Nucleus accumbens (tissue), 56 donors: ENCODE measurements at regions not wholly inside any gene's neighbourhood (a gene's known extent, or its start where the extent isn't known, plus 50 kb on each side); places are given as distances from the start of the nearest gene placed in this dataset.

Source experiments
- DNase-seq, 56 donors: peaks; one replicate each; lab custom pipeline; 2025; lab: John Stamatoyannopoulos, UW

DNA sequence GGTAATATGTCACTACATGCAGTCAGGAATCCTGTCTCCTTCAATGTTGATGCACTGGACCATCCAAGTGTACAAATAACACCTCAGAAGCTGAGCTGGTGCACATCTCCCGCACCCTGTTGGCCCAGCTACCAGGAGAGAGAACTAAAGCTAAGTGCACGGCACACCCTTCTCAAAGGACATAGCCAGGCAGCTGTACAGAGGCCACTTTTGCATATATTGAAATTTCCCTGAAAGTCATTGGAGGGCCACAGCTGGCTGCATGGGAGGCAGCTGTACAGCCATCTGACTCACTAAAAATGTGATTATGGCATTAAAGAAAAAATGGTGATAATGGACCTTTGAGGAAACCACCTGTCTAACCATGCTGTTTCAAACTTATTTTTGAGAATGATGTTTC, 441.7 kb downstream of the CBLN2 start:
- DNase-seq = no peak

DNA sequence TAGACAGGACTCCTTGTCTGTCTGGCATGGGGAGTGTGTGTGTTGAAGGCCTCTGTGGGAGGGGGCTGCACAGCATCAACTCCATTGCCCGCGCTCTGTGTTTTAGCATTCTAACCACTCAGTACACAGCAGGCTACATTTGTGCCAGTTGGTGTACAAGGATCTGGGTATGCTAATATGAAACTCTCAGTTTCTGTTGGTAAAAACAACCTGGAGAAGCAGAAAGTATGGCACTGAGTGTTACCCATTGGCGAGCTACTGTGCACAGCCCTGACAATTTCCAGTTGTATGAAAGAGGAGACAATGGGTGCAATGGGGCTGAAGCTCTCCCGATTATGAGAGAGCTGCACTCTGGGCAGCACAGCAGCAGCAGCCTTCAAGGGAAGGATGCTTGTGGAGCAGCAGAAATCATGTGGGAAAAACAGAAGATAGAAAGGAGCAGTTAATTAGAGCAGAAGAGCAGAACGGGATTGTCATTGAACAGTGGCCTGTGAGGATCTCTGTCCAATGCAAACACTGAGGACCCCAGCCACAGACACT, 443.6 kb downstream of the CBLN2 start:
- no peak for DNase-seq

DNA sequence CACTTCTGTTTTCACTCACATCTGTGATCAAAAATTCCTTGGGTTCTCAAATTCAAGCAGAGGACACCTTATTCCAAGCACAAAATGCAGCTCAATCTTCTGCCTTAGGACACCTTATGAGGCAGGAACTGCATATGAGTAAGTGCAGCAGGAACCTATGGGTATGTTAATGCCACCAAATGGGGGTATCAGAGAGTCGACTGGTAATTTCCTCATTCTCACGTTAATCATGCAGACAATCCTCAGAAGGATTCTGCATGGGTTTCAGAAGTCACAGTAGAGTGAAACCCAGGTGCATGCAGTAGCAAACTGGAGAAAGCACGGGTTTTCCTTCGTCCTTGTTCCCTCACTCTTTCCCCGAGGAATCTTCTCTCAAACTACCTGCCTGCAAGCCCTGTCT, 452.8 kb downstream of the CBLN2 start:
- DNase-seq = no peak

DNA sequence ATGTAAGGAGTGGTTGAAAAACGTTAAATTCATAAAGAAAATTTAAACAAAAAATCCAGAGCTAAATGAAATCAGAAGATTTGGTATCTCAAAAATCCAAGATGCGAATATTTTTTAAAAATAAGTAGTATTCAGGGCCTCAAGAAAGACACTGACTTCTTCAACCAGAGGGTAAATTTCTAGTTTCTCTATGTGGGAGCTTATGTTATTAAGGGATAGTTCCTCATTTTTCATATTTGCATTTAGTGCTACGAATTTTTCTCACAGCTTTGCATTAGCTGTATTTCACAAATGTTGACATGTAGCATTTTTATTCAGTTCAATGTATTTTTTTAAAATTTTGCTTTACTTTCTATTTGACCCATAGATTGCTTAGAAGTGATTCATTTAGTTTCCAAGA, 454.7 kb downstream of the CBLN2 start:
- DNase-seq = no peak

DNA sequence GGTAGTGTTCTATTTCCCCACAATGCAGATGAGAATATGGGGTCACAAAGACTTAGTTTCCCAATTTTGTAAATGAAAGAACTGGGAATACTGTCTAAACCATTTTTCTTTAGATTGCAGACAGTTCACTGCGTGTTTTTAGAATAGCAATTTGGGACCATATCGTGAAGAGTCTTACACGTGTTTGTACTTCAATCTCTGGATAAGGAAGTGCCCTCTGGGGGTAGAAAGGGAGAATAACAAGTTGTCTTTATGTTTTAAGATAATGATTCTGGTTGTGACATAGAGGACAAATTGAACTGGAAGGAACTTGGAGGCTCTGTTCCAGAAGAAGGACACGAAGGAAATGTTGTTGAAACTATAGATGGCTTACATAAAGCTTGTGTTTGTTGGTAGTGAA, 457.7 kb downstream of the CBLN2 start:
- no peak for DNase-seq

DNA sequence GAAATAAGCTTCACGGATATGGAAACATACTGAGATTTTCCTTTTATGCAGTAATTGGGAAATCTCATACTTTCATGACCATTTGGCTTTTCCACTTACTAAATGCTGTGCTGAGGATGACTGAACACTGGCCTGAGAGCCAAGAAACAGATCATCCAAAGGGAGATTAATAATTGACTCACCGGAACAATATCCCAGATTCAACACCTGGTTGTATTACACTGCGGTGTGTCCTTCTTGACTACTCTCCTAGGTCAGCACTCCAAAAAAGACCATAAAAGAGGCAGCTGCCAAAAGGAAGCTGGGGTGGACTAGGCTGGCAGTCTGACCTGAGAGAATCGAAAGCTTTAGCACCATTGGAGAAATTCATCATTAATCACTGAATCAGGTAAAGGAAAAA, 469.1 kb downstream of the CBLN2 start:
- no peak for DNase-seq

DNA sequence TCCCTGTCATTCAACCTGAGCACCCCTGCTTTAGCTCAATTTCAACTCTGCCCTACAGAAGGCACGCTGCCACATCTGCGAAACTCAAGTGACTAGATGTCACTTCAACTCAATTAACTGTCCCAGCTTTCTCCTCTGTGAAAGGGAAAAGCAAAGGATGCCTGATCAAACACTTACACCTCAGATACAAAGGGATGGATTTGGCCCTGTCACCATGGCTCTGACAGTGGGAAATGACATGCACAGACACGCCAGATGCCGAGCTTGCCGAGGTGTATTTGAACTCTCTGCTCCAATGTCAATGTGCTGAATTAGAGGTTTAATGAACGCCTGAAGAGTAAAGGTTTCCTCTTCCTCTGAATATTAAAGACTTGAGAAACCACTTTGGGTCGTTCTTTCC, 481.1 kb downstream of the CBLN2 start:
- no peak for DNase-seq

DNA sequence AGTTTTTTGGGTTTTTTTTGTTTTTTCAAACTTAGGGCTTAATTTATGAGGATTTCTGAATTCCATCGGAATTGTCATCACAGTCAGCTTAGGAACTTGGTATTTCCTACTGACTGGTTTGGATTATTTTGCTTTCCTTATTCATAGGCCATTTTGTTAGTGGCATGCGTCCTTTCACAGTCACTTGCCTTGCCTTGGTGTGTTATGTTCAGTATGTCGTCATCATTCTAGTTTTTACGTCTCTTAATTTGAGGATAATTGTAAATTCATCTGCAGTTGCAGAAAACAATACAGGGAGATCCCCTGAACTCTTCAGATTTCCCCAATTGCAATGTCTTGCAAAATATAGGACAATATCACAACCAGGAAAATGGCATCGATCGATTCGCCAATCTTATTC, 485.3 kb downstream of the CBLN2 start:
- DNase-seq = no peak

DNA sequence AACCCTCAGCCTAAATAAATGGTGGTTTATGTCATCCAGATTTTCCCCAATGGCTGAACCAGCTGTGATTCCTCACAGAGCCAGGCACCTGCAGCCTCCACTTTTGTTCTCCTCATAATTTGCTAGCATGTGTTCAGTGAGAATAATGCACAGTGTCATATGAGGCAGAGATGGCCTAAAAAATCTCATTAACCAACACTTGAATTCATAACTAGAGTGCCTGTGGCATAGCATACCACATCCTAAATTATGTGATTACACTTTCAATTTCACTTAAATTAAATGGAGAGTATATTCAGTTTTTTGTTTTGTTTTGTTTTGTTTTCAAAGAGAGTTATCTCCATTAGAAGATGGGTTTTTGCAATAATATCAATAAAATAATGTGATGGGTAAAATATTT, 488.0 kb downstream of the CBLN2 start:
- DNase-seq = no peak

DNA sequence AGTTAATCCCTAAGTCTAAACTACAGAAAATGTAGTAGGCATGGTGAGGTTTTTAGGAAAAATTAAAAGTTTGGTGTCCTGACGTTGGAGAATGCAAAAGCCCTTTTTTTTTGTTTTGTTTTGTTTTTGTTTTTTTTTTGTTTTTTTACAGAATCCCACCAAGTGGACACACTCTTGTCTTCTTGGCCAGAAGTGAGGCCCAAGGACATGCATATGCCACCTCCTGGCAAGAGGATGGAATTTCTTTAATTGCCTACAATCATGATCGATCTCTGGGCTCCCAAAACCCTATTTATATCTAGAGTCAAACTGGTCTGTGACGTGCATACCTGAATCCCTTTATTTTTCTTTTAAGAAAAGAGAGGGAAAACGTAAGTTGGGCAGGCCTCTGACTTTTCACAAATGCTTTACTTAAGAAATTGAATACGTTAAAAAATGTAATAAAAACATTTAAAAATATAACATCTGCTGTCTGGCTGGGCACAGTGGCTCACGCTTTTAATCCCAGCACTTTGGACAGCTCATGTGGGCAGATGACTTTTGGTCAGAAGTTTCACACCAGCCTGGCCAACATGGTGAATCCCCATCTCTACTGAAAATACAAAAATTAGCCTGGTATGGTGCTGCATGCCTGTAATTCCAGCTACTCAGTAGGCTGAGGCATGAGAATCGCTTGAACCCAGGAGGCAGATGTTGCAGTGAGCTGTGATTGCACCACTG, 502.7 kb downstream of the CBLN2 start:
- no peak for DNase-seq

DNA sequence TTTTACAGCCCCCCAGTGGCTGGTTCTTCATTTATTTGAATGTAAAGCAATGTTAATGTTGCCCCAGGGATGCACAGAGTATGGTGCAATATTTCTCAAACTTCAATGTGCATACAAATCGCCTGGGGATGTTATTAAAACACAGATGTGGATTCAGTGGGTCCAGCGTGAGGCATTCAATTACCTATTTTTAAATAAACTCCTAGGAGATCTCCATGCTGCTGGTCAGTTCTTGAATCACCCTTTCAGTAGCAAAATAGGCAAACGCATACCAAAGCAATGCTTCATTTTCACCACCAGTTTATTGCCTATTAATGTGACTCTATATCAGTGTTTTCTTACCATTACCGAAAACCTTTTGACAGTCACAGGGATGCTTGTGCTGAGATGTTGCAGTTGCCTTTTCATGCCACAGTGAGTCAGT, 530.7 kb downstream of the CBLN2 start:
- no peak for DNase-seq

DNA sequence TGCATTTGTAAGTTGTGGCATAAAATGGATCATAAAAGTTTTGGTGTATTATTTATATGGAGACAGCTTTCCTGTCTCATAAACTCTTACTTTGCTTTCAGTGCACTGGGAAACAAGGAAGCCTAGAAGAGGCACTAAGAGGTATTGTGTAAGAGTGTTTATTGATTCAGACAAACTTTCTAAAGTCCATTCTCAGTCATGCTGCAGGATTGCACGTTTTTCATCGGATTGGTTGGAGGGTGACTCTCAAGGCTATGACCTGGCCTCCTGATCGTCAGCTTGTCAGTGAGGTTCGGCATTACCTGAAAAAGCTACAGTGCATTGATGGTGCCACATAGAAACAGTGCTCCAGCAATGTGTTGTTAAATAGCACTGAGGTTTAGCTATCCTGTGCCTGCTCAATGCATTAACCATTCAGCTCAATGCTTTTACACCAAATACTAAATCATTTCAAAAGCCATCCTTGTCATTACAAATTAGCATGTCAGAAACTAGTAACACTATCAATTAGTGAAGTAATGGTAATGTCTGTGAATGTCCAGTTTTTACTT, 545.5 kb downstream of the CBLN2 start:
- DNase-seq = no peak

DNA sequence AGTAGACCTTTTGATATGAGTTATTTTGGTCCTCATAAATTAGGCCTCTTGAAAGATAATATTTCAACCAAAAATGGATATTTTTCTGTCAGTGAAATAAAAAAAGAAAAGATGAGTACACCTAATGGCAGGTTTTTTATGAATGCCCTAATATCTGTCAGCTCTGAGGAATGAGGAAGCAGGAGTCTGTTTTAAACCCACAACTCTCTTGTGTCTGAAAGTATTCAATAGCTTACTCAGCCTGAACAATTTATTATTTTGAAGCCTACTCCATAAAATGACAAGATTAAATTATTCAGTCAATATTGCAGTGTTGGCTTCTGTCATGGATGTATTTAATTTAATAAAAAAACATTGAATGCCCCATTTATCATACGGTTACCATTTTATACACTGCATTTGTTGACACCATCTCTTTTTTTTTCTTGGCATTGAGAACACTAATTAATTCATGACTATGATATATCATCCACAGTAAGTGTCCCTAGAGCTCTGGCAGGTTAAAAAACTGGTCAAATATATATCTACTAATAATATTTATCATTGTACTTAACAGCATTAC, 548.2 kb downstream of the CBLN2 start:
- no peak for DNase-seq

DNA sequence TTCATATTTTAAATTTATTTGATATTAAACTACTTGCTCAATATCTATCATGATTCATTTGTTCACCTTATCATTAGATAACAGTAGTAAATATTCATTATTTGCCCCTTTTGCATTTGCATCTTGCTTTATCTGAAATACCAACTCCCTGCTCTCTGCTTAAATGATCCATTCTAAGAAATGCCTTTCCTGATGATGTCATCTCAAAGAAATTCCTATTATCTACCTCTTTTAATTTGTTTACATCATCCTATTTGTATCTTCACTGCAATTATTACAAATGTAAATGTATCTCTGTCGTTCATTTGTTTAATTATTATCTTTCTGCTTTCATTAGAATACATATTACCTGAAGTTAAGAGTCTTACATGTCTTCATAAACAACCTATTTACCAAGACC, 549.9 kb downstream of the CBLN2 start:
- no peak for DNase-seq

DNA sequence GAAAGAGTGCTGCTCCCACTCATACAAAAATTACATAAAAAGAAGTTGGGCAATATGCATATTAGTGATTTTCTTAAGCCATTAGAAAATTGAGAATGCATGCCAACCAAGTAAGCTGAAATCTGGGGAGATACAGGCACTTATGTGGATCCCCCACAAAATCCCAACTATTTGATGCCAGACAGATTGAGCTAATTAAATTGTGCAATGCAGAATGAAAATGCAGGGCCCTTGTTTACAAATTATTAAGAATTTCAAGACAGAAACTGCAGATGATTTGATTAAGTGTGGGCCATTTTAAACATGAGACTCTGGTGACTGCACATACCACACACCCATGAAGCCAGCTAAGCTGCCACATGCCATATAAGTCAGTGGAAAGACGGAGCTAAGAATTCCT, 554.5 kb downstream of the CBLN2 start:
- no peak for DNase-seq

DNA sequence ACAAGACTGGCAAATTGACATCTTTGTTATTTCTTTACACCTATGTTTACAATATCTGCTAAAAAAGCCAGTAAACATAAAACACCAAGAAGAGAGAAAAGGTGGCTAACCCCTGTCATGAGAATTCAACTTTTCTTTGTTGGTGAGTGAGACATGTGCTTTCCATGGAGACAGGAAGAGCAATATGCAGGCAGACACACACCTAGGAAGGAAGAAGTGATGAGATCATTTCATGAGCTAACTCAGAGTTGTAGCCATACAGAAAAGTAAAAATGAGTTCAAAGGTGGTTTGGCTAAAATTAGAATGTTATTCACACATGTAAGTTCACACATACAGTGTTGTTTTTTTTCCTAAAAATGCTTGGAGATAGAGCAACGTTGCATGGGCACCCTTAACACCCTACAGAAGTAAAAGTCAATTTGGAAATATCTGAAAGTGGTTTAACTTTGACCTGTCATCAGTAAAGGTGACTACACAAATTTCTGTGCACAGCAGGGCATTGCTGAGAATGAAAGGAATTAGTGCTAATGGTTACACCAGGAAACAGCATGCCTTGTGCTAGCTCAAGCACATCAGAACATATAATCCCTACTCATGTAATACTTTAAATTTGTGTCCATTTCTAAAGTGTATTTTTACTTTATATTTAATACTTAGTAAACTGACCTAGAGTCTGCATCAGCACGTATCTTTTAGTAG, 557.6 kb downstream of the CBLN2 start:
- no peak for DNase-seq

DNA sequence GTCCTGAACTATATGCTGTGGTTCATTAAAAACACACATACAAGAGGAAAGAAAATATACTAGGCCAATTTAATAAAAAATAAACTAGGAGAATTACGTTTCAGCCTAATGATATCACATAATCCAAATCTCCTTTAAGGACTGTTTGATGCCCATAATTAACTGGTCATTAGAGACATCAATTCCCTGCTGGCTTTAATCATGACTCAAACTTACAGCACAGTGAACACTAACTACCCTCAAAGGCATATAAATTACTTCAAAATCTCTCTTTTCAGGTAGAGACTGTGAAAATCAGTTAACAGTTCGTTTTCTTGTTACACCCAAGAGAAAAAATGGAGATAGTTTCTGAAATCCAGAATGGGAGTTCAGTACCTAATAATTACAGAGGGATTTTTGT, 567.4 kb downstream of the CBLN2 start:
- no peak for DNase-seq

DNA sequence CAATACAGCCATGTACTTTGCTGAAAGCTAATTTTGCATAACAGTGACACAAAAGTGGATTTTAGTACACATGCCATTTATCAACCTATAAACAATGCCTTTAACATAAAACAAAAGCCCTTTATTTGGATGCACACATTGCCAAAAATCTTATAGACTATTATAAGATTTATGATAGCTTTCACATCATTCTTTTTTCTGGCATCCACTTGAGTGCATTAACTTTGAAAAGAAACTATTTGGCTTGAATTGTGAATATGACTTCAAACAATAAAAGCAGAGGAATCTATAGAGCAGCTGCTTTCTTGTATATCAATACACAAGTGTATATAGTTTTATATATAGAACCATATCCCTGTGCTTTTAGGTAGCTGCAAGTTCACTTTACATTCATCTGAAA, 577.4 kb downstream of the CBLN2 start:
- DNase-seq = no peak

DNA sequence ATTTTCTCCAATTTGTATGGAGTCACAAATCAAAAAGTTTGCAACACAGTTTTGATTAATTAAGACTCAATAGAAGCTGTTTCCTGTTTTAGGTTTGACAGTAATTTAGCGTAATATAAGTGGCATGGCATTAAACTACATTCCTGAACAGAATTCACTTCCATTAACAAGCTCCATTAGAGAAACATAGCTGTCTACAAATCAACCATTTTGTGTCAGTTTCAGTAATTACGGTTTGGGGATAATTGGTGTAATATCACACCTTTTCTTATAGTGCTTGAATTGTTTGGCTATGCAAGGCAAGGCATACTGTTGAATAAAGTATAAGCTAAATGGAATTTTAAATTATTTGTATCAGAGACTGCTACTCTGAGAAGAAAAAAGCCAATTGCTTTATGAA, 585.5 kb downstream of the CBLN2 start:
- DNase-seq = no peak

DNA sequence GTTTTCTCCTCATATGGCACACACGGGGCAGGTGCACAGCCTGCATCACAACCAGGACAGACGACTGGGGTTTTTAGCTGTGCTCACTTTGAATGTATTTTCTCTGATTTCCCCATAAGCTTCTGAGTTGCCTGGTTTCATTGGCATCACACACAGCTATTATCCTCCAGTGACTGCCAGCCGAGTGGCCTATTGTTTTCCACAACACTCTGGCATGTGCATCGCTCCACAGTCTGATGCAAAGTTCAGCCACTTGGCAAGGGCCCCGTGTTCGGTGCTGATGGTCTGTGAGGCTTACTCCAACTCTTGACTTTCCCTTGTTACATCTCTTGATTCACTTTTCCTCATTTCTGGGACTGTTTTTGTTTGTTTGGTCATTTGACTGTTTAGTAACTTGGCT, 593.1 kb downstream of the CBLN2 start:
- DNase-seq = peak in 31 of 56 donors; percentile 0 to 49 (median 13)

DNA sequence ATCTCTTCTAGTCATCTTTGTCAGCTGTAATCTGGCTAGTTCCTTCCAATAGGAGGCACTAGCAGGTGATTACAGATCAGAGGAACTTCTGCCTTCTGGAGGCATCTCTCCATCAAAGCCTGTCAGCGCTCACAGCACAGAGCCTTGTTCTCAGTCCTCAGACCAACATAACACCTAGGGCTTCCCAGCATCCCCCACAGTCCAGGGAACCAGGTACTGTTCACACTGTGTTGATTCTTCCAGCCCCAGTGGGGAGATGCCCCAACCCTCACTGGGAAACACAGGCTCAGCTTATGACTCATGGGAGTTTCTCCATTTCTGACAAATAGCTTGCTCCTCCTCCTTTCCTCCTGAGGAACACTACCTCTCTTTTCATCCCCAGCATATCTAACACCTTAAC, 601.7 kb downstream of the CBLN2 start:
- DNase-seq = no peak

DNA sequence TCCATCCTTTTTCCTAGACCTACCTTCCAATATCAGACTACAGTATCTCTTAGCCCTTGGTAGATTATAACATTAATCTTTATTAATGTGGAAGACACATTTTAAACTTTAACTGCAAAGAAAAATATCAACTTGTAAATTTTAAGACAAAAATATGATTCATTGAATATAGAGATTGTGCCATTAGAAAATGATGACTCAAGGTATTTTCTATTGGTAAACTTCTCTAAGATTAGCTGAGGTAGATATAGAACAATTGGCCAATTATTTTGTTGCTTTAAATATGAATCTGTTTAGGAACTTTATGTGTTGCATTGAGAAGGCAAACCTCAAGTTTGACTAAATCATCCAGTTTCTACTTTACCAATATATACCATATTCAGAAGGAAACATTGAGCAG, 604.7 kb downstream of the CBLN2 start:
- no peak for DNase-seq
